ENCODE measurements at regions not wholly inside any gene's neighbourhood (a gene's known extent, or its start where the extent isn't known, plus 50 kb on each side); places are given as distances from the start of the nearest gene placed in this dataset.
"Not testable (repeated sequence)": the region's sequence is repeated elsewhere in the genome, so short reads cannot be mapped to it uniquely, and the experiment has no call there.

DNA sequence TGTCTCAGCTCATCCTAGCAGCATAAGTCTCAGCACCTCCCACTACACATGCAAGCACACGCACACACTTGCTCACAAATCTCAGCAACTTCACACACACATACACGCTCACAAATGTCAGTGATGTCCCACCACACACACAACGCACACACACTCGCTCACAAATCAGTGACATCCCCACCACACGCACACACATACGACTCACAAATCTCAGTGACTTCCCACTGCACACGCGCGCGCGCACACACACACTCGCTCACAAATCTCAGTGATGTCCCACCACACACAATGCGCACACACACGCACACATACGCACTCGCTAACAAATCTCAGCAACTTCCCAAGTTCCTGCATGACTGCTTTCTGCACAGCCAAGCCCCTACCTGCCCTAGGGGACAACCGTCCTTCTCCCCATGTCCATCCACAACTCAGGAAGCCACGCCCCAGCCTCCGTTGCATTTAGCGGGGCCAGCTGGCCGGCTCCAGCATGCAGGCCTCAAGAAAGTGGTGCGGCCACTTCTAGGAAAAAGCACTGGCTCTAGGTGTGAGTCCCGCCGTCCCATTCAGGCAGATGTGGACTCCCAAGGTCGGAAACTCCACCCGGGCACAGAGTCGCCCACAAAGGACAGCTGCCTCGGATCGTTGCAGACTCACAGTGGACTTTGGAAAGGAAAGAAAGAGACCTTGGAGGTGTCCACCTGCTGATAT, 180.1 kb upstream of the SALL3 start:
- Histone ChIP-seq H3K9me3 (ENCODE audit: control insufficient read depth, insufficient read depth, low read length) (no peaks in the 10 kb centered on the region), H3K27ac (ENCODE audit: low read length) (no peak overlapping the region), H3K36me3 (ENCODE audit: control insufficient read depth, insufficient read depth, low read length) (no peaks in the 10 kb centered on the region), H3K27me3 (ENCODE audit: control insufficient read depth, insufficient read depth, low read length) (no peaks in the 10 kb centered on the region), H3K4me1 (ENCODE audit: control insufficient read depth, insufficient read depth, low read length) (no peaks in the 10 kb centered on the region), H3K4me3 (ENCODE audit: low read length) (no peak overlapping the region)
- DNase-seq (ENCODE audit: low read depth, low spot score), result no peak
- 97% methylated on average over 10 of the region's 29 CpGs for WGBS (ENCODE audit: insufficient coverage, insufficient read length)

DNA sequence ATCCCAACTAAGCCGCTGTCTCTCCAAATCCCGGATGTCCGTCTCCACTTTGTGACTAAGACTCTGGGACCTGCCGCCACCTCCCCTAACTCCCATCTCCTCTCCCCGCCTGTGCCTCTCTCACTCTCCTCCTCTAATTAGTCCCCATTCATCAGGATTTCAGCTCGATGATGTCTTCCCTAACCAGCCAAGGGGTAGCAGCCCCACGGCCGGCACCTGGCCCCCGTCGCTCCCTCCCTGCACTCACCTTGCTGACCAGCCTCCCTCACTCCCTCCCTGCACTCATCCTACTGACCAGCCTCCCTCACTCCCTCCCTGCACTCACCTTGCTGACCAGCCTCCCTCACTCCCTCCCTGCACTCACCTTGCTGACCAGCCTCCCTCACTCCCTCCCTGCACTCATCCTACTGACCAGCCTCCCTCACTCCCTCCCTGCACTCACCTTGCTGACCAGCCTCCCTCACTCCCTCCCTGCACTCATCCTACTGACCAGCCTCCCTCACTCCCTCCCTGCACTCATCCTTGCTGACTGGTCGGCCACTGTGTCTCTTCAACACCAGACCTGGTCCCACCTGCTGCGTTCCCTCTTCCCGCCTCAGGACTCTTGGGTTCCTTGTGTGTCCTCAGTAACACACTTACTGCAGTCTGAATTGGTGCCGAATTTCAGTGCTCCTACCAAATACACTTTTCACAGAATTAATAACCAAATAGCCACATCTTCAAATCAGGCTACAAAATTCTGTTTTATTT, 179.3 kb upstream of the SALL3 start:
- not testable (repeated sequence) for DNase-seq (ENCODE audit: low read depth, low spot score); H3K4me3 ChIP-seq (ENCODE audit: low read length); H3K9me3 ChIP-seq (ENCODE audit: control insufficient read depth, insufficient read depth, low read length); H3K36me3 ChIP-seq (ENCODE audit: control insufficient read depth, insufficient read depth, low read length); H3K4me1 ChIP-seq (ENCODE audit: control insufficient read depth, insufficient read depth, low read length); H3K27me3 ChIP-seq (ENCODE audit: control insufficient read depth, insufficient read depth, low read length); H3K27ac ChIP-seq (ENCODE audit: low read length)
- WGBS (ENCODE audit: insufficient coverage, insufficient read length), result no CpG with 5 or more reads among the region's 14 CpGs

DNA sequence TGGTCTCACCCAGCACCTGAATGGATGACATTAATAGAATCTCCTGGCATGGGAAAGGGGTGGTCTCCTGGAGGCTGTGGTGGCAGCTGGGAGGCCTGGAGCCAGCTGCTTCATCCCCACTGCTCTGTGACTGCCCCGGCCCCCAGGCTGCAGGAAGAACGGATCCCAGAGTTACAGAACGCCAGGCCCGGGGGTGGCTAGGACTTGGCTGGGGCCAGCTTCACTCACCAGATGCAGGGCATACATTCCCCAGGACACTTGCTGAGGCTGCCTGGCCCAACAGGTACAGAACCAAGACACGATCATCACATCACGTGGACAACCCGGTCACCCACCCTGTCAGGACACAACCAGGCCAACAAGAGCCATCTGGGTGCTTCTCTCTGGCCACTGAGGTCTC, 178.6 kb upstream of the SALL3 start:
- Histone ChIP-seq H3K4me3 (ENCODE audit: low read length) (no peak overlapping the region), H3K27ac (ENCODE audit: low read length) (no peak overlapping the region), H3K9me3 (ENCODE audit: control insufficient read depth, insufficient read depth, low read length) (no peaks in the 10 kb centered on the region), H3K27me3 (ENCODE audit: control insufficient read depth, insufficient read depth, low read length) (no peaks in the 10 kb centered on the region), H3K36me3 (ENCODE audit: control insufficient read depth, insufficient read depth, low read length) (no peaks in the 10 kb centered on the region), H3K4me1 (ENCODE audit: control insufficient read depth, insufficient read depth, low read length) (no peaks in the 10 kb centered on the region)
- no peak for DNase-seq (ENCODE audit: low read depth, low spot score)
- no CpG with 5 or more reads among the region's 7 CpGs for WGBS (ENCODE audit: insufficient coverage, insufficient read length)

DNA sequence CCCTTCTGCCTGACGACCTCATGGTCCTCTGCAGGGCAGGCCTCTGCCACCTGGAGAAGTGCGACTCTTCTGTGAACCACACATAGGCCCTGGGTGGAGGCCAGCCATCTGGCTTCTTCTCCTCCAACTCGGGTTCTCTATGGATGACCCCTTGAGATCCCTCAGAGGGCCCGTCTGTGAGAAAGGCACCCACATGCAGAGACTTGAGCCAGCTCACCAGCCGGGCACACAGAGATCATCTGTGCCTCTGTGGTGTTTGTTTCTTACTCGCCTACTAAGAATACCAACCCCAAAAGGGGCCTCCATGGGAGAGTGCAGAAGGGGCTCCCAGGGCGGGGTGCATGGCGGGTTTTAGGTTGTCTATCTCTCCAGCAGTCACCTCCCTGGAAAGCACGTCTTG, 176.5 kb upstream of the SALL3 start:
- WGBS (ENCODE audit: insufficient coverage, insufficient read length), result no CpG with 5 or more reads among the region's 9 CpGs
- no peak for DNase-seq (ENCODE audit: low read depth, low spot score)
- Histone ChIP-seq H3K4me3 (ENCODE audit: low read length) (no peak overlapping the region), H3K27me3 (ENCODE audit: control insufficient read depth, insufficient read depth, low read length) (no peaks in the 10 kb centered on the region), H3K9me3 (ENCODE audit: control insufficient read depth, insufficient read depth, low read length) (no peaks in the 10 kb centered on the region), H3K27ac (ENCODE audit: low read length) (no peak overlapping the region), H3K4me1 (ENCODE audit: control insufficient read depth, insufficient read depth, low read length) (no peaks in the 10 kb centered on the region), H3K36me3 (ENCODE audit: control insufficient read depth, insufficient read depth, low read length) (no peaks in the 10 kb centered on the region)

DNA sequence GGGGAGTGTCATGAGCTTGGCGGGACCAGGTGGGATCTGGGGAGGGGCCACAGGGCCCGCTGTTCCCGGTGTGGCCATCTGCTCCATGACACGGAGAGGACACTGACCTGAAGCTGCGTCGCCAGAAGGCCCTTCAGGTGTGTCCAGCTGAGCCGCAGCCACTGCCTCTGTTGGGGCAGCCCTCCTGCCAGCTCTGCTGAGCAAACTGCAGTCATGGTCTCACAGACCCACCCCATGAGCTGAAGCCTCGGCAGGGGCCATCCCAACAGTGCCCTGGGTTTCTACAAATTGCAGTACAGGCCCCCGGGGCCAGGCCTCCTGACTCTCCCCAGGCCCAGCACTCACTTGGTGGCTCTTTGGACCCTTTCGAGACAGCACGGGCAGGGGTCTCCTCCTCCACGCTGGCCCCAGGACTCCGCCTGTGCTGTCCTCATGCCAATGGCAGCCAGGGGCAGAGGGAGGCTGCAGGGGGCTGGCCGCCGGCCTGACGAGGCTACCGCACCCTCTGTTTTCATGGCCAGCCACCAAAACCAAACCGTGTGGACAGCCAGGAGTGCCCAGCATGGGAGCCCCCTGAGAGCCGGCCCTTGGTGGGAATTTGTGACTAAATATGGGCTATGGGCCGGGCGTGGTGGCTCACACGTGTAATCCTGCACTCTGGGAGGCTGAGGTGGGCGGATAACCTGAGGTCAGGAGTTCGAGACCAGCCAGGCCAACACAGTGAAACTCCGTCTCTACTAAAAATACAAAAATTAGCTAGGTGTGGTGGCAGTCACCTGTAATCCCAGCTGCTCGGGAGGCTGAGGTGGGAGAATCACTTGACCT, 175.2 kb upstream of the SALL3 start:
- DNase-seq (ENCODE audit: low read depth, low spot score), result no peak
- H3K36me3 ChIP-seq (ENCODE audit: control insufficient read depth, insufficient read depth, low read length), result no peaks in the 10 kb centered on the region
- WGBS (ENCODE audit: insufficient coverage, insufficient read length), result no CpG with 5 or more reads among the region's 26 CpGs
- no peaks in the 10 kb centered on the region for H3K4me1 ChIP-seq (ENCODE audit: control insufficient read depth, insufficient read depth, low read length)
- H3K4me3 ChIP-seq (ENCODE audit: low read length), result no peak overlapping the region
- H3K27me3 ChIP-seq (ENCODE audit: control insufficient read depth, insufficient read depth, low read length), result no peaks in the 10 kb centered on the region
- H3K27ac ChIP-seq (ENCODE audit: low read length), result no peak overlapping the region
- no peaks in the 10 kb centered on the region for H3K9me3 ChIP-seq (ENCODE audit: control insufficient read depth, insufficient read depth, low read length)

DNA sequence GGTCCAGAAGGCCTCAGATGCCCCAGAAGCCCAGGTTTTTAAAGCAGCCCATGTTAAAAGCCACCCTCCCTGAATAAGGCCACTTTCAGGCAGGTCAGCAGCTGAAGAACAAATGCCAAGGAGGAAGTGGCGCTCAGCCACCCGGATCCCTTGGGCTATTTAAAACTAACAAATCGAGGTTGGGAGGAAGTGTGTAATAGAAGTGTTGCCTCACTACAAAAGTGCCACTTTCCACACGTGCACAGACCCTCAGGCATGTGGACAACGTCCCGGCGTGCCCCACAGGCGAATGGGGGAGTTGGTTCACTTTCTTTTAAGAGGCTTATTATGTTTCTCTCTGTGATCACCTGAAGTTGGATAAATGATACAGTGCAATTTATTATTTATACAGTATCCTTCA, 173.8 kb upstream of the SALL3 start:
- H3K9me3 ChIP-seq (ENCODE audit: control insufficient read depth, insufficient read depth, low read length), result no peaks in the 10 kb centered on the region
- H3K4me1 ChIP-seq (ENCODE audit: control insufficient read depth, insufficient read depth, low read length), result no peaks in the 10 kb centered on the region
- no peak overlapping the region for H3K27ac ChIP-seq (ENCODE audit: low read length)
- no peaks in the 10 kb centered on the region for H3K27me3 ChIP-seq (ENCODE audit: control insufficient read depth, insufficient read depth, low read length)
- no CpG with 5 or more reads among the region's 8 CpGs for WGBS (ENCODE audit: insufficient coverage, insufficient read length)
- H3K4me3 ChIP-seq (ENCODE audit: low read length), result no peak overlapping the region
- no peaks in the 10 kb centered on the region for H3K36me3 ChIP-seq (ENCODE audit: control insufficient read depth, insufficient read depth, low read length)
- no peak for DNase-seq (ENCODE audit: low read depth, low spot score)

DNA sequence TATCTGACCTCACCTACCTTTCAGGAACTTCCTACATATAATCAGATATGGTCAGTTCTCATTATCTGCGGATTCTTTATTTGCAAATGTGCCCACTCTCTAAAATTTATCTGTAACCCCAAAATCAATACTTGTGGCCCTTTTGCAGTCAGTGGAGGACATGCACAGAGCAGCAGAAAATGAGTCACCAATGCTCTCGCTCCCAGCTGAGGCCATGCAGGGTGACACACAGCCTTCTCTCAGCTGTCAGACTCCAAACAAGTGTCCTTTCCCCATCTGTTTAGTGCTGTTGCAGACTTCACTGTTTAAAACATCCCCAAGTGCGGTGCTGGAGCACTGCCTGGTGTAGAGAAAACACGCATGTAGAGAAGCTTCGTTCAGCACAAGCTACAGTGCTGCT, 171.9 kb upstream of the SALL3 start:
- WGBS (ENCODE audit: insufficient coverage, insufficient read length), result no CpG with 5 or more reads among the region's 5 CpGs
- H3K9me3 ChIP-seq (ENCODE audit: control insufficient read depth, insufficient read depth, low read length), result no peaks in the 10 kb centered on the region
- H3K27ac ChIP-seq (ENCODE audit: low read length), result no peak overlapping the region
- no peaks in the 10 kb centered on the region for H3K27me3 ChIP-seq (ENCODE audit: control insufficient read depth, insufficient read depth, low read length)
- DNase-seq (ENCODE audit: low read depth, low spot score), result no peak
- H3K36me3 ChIP-seq (ENCODE audit: control insufficient read depth, insufficient read depth, low read length), result no peaks in the 10 kb centered on the region
- no peak overlapping the region for H3K4me3 ChIP-seq (ENCODE audit: low read length)
- no peaks in the 10 kb centered on the region for H3K4me1 ChIP-seq (ENCODE audit: control insufficient read depth, insufficient read depth, low read length)

DNA sequence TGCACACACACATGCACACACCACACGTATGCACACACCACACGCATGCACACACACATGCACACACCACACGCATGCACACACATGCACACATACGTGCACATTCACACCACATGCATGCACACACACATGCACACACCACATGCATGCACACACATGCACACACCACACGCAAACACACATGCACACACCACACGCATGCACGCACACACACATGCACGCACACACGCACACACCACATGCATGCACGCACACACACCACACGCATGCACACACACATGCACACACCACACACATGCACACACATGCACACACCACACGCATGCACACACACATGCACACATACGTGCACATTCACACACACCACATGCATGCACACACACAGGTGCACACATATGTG, 169.8 kb upstream of the SALL3 start:
- Histone ChIP-seq H3K4me1 (ENCODE audit: control insufficient read depth, insufficient read depth, low read length) (no peaks in the 10 kb centered on the region; the same call in 1 of the 2 replicates), H3K27ac (ENCODE audit: low read length) (no peak overlapping the region), H3K27me3 (ENCODE audit: control insufficient read depth, insufficient read depth, low read length) (no peaks in the 10 kb centered on the region), H3K9me3 (ENCODE audit: control insufficient read depth, insufficient read depth, low read length) (no peaks in the 10 kb centered on the region), H3K36me3 (ENCODE audit: control insufficient read depth, insufficient read depth, low read length) (no peaks in the 10 kb centered on the region), H3K4me3 (ENCODE audit: low read length) (no peak overlapping the region)
- DNase-seq (ENCODE audit: low read depth, low spot score), result no peak
- no CpG with 5 or more reads among the region's 13 CpGs for WGBS (ENCODE audit: insufficient coverage, insufficient read length)

DNA sequence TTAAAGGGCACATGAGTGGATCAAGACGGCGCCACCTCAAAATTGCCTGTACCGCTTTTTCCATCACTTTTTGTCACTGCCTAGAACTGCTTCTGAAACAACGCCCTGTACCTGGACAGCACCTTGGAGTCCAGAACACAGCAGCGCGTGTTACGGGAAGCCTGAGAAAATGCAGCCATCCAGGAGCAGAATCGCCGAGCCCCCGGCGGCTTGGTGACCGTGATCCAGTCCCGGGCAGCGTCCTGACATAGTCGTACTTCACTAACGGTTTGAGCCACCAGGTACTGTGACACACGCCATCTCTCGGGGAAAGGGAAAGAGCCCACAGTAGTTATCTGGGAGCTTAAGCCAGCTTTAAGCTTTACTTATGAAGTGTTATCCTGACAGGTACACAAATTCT, 168.9 kb upstream of the SALL3 start:
- DNase-seq (ENCODE audit: low read depth, low spot score), result no peak
- no peaks in the 10 kb centered on the region; the same call in 1 of the 2 replicates for H3K4me1 ChIP-seq (ENCODE audit: control insufficient read depth, insufficient read depth, low read length)
- H3K4me3 ChIP-seq (ENCODE audit: low read length), result no peak overlapping the region
- H3K9me3 ChIP-seq (ENCODE audit: control insufficient read depth, insufficient read depth, low read length), result no peaks in the 10 kb centered on the region
- no peak overlapping the region for H3K27ac ChIP-seq (ENCODE audit: low read length)
- no peaks in the 10 kb centered on the region for H3K27me3 ChIP-seq (ENCODE audit: control insufficient read depth, insufficient read depth, low read length)
- WGBS (ENCODE audit: insufficient coverage, insufficient read length), result no CpG with 5 or more reads among the region's 18 CpGs
- no peaks in the 10 kb centered on the region for H3K36me3 ChIP-seq (ENCODE audit: control insufficient read depth, insufficient read depth, low read length)

DNA sequence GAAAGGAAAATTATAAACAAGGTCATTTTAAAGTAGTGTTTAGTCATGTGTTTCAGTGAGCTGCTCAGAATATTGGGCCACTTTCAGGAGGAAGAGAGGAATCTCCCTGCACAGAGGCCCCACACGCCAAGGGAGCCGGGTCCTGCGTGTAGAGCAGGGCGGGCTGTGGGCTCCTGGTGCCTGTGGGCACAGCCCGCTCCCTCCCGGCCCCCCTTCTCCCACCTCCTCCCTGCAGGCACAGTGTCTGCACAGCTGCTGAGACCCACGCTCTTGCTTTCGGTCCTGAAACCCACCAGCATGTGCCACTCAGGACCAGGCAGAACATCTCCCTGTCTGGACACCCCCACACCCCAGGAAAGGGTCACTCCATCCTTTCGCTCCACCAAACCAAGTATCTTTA, 167.6 kb upstream of the SALL3 start:
- Histone ChIP-seq H3K36me3 (ENCODE audit: control insufficient read depth, insufficient read depth, low read length) (no peaks in the 10 kb centered on the region), H3K27ac (ENCODE audit: low read length) (no peak overlapping the region), H3K4me3 (ENCODE audit: low read length) (no peak overlapping the region), H3K27me3 (ENCODE audit: control insufficient read depth, insufficient read depth, low read length) (no peaks in the 10 kb centered on the region), H3K9me3 (ENCODE audit: control insufficient read depth, insufficient read depth, low read length) (no peaks in the 10 kb centered on the region), H3K4me1 (ENCODE audit: control insufficient read depth, insufficient read depth, low read length) (no peaks in the 10 kb centered on the region; the same call in 1 of the 2 replicates)
- WGBS (ENCODE audit: insufficient coverage, insufficient read length), result no CpG with 5 or more reads among the region's 9 CpGs
- no peak for DNase-seq (ENCODE audit: low read depth, low spot score)
